ENCODE measurements at regions not wholly inside any gene's neighbourhood (a gene's known extent, or its start where the extent isn't known, plus 50 kb on each side); places are given as distances from the start of the nearest gene placed in this dataset.
"Not testable (repeated sequence)": the region's sequence is repeated elsewhere in the genome, so short reads cannot be mapped to it uniquely, and the experiment has no call there.

DNA sequence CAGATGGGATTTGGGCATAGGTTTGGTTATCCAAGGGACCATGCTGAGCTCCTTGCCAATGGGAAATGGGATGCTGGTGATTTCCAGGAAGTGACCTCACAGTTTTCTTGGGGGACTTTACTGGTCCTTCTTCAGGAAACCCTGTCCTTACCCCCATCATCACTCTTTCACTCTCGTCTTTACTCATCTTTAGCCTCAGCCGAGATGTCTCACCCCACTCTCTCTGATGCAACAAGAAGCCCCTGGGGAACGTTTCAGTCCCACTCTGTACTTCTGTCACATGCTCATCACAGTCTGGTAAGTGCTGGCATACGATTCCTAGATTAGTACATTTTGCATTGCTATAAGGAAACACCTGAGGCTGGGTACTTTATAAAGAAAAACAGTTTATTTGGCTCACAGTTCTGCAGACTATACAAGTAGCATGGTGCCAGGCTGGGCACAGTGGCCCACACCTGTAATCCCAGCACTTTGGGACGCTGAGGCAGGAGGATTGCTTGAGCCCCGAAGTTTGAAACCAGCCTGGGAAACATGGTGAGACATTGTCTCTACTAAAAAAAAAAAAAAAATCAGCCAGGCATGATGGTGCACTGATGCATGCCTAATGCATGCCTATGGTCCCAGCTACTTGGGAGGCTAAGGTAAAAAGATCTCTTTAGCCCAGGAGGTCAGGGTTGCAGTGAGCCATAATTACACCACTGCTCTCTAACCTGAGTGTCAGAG, 63.5 kb upstream of the VKORC1L1 start:
- no peak for DNase-seq

DNA sequence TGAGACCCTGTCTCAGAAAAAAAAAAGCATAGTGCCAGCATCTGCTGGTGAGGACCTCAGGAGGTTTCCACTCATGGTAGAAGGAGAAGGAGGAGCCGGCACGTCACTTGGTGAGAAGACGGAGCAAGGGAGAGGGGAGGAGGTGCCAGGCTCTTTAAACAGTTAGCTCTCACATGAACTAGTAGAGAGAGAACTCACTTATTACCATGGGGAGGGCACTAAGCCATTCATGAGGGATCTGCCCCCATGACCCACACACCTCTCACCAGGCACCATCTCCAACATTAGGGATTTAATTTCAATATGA, 62.9 kb upstream of the VKORC1L1 start:
- no peak for DNase-seq

DNA sequence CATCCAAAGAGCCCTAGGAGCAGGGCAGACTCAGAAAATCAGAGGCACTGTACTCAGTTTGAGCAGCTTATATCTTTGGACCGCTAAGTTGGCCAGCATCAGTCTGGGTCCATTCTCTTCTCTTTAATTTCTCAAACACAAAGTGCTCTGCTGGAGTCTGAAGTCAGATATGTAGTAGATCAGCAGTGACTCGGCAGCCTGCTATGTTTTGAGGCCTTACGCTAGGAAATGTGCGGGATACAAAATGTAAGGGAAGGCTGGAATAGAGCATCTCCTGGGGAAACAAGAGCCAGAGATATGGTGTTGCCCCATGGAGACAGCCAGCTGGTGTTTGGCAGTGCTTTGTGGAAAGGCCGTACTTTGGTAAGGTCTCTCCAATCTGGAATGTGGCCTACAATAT, 60.6 kb upstream of the VKORC1L1 start:
- DNase-seq, result no peak

DNA sequence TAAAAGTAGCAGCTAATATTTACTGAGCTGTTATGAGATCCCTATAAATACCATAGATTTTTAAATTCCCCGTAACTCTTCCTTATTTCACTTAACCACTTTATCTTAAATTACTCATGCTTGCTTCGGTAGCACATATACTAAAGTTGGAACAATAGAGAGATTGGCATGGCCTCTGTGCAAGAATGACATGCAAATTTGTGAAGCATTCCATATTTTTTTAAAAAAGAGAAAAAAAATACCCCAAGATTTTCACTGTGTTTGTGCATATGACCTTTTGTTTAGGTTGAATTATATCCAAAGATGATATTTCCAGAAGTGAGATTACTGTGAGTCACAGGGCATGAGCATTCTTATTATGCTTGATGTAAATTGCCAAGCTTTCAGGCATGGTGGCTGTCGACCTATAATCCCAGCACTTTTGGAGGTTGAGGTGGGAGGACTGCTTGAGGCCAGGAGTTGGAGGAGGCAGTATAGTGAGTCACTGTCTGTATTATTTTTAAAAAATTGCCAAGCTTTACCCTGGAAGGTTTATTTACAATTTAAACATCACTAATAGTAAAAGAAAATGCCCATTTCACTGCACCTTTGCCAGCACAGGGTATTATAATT, 58.2 kb upstream of the VKORC1L1 start:
- not testable (repeated sequence) for DNase-seq

DNA sequence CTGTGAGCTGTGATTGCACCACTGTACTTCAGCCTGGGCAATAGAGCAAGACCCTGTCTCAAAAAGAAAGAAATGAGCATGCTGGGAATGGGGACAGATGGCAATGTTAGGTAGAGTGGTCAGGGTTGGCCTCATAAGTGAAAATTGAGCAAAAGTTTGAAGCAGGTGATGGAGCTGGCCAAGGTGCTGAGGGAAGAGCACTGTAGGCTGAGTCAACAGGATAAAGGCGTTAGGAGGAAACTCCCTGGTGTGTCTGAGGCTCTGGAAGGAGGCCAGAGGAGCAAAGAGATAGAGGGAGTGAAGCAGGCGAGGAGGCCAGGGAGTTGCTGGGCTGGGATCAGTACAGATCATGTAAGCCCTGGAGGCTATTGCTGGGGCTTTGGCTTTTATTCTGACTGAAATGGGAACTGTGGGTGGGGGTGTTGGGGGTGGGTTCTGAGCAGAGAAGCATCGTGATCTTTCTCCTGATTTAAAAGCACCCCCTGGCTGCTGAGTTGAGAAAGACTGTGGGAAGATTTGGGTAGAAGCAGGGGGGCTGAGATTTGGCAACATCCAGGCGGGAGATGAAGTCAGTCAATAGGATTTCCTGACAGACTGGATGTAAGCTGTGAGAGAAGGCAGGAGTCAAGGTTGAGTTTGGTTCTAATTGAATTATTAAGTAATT, 52.5 kb upstream of the VKORC1L1 start:
- peak in 2 of 4 experiments; percentile 6 to 33 for DNase-seq

Measured in suppressor macrophage (primary cell).